HG02938 (cell line): ENCODE measurements at regions not wholly inside any gene's neighbourhood (a gene's known extent, or its start where the extent isn't known, plus 50 kb on each side); places are given as distances from the start of the nearest gene placed in this dataset.

Experiments used
- ATAC-seq: cut with Tn5 transposase; IDR thresholded peaks from one replicate; pipeline ENCODE4 v1.9.1; 2021; ENCODE audit warnings: mild to moderate bottlenecking, moderate library complexity; ENCODE audit not compliant: unreplicated experiment

DNA sequence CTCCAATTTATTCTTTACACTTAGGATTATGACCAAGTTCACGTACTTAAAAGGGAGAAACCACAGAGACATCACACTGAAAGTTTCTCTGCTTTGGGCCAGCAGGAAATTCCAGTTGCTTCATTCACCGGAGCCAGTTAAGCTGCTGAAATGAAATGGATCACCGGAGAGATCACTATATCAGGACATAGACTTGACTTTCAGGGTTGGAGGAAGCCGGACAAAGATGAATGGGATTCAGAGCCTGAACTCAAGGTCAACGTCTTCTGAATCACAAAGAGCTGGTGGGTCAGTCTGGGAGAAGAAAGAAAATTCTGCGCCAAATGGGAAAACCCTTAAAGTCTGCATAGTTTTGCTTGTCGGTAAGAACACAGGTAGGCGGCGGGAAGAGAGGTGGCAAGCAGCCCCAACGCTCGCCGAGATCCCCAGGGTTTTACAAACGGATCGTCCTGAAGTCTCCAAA is 81.9 kb upstream of the CCDC28A start:
- ATAC-seq = no peak

DNA sequence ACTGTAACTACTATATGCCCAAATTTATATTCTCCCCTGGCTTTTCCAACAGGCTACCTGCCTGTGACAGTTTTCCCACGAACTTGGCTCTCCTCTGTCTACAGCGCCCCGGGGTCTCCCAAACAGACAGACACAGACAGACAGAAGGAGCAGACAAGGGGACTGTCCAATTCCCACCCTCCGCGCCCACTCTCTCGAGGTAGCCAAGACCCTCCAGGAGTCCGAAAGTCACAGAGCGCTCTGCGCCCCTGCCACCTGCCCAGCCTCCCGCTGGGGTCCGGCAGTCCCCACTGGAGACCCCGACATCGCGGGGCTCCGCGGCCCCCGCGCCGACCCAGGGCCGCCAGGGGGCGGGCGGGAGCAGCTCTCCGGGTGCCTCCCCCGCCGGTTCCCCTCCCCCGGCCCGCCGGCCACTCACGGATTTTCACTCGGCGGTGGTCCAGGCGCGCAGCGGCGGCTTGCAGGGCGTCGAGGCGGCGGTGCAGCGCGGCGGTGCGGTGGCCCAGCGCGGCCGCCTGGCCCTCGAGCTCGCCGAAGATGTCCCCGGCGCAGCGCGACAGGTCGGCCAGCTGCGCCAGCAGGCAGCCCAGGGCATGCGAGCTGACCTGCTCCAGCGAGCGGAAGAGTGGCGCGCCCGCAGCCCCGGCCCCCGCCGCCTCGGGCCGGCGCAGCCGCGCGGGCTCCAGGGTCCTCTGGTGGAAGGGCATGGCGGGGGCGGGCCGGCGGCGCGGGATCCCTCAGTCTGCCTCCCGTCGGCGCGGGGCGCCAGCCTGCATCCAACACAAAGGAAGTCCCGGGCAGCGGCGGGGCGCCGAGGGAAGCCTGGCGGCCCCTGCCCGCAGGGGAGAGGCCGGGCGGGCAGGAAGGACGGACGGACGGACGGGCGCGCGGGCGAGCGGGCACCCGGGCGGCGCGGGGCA is 81.3 kb upstream of the CCDC28A start:
- peak; percentile 65 for ATAC-seq

DNA sequence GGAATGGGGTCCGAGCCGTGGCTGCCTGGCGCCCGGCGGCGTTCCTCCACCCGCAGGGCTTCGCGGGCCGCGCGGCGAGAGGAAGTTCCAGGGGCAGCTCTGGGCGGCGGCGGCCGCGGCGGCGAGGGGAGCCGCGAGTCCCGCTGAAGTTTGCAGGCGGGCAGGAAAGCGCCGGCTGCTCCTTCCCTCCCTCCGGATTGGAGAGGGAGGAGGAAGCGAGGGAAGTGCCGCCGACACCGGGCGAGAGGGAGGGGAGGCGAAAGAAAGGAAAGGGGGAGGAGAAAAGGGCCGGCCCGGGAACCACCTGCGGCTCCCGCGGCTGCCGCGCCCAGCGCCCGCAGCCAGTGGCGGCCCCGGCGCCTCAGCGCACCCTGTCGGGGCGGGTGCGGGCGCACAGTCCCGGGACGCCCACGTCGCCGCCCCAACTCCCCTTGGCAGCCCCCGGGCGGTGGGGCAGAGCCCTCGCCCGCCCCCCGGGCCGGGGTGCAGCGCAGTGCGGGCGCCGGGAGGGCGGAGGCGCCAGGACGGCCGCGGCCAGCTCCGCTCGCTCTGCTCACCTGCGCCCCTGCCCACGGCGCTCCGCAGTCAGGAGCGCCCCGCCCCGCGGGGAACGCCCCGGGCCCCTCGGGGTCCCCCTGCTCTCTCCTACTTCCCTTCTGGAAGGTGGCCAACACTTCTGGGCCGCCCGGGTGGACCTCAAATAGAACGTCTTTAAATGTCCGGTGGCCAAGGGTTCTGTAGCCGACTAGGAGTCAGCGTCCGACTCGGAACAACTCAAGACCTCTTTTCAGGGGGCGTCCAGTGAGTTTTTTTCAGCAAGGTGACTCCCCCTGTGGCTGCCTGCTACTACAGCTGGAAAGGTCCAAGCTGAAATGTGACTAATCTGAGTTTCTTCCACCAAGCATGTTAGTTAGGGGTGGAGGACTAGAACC is 80.3 kb upstream of the CCDC28A start:
- ATAC-seq = peak; percentile 39

DNA sequence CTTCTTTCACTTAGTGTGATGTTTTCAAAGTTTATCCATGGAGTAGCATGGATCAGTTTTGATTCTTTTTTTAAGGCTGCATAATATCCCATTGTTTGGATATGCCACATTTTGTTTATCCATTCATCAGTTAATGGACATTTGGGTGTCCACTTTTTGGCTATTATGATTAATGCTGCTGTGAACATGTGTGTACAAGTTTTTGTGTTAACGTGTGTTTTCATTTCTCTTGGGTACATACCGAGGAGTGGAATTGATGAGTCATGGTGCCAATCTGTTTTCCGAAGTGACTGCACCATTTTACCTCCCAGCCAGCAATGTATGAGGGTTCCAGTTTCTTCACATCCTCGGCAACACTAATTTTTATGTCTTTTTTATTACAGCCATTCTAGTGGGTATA is 78.4 kb upstream of the CCDC28A start:
- no peak for ATAC-seq

DNA sequence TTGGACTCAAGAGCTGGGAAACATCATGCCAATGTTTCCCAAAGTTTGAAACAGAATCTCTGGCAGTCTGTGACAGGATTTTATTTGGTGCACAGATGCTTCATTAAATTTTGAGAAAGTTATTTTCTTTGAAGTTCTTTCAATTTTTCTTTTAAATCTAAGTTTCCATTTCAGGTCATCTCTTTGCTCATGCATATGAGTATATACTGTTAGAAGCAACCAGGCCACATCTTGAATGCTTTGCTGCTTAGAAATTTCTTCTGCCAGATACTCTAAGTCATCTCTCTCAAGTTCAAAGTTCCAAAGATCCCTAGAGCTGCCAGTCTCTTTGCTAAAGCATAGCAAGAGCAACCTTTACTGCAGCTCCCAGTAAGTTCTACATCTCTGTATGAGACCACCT is 59.1 kb upstream of the CCDC28A start:
- no peak for ATAC-seq

DNA sequence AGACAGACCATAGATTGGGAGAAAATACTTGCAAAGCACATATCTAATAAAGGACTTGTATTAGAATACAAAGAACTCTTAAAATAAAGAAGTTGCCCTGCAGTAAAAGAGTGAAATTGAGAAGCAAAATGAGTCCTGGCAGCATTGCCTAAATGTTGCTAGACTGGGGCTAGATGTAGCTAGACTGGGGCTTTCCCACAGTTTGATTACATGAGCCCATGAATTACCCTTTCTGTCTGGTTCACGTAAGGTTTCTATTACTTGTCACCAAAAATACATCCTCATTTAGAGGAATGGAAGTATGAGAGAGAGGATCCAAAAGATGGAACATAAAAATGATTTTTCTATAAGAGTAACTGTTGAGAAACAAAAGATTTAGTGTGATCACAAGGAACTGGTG is 57.6 kb upstream of the CCDC28A start:
- ATAC-seq = no peak

DNA sequence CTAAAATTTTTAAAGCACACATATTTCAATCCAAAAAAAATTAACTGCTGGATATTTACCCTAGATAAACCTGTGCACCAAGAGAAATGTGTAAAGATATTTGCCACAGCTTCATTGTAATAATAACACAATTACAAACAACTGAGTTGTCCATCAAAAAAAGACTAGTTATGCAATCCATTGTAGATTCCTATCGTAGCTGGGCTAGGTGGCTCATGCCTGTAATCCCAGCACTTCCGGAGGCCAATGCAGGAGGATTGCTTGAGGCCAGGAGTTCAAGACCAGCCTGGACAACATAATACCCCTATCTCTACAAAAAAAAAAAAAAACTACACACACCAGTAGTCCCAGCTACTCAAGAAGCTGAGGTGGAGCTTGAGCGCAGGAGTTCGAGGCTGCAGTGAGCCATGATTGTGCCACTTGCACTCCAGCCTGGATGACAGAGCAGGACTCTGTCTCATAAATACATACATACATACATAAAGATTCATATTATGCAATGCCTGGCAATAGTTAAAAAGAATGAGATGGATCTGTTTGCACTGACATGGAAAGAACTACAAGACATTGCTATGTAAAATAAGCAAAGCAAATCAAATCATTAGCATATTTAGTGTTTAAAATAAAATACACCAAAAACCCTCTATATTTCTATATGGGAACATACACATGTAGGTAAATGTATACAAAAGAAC is 56.5 kb upstream of the CCDC28A start:
- ATAC-seq = no peak

DNA sequence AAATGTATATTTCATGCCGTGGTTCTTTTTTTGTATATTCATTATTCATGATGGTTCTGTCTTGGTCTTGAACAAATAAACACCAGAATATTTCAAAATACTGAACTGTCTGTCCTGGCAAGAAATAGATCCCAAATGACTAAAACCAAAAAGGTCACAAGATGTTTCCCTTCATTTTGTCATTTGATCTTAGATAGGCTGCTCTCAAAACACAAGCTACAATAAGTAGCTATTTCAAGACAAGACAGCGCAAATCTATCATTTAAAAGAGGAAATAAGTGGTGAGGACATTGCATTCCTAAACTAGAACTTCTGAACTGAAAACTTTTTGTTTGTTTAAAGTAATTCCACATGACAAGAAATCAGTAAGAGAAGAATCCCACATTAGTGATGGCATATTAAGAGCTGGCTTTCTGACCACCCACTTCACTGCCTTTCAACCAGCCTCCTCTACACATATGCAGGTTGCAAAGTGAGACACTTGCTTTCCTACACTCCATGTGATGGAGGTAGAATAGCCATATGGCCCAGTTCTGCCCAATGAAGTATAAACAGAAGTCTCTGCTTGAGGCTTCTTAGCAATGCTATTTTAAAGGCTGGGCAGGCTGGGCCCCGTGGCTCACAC is 54.4 kb upstream of the CCDC28A start:
- ATAC-seq = no peak

DNA sequence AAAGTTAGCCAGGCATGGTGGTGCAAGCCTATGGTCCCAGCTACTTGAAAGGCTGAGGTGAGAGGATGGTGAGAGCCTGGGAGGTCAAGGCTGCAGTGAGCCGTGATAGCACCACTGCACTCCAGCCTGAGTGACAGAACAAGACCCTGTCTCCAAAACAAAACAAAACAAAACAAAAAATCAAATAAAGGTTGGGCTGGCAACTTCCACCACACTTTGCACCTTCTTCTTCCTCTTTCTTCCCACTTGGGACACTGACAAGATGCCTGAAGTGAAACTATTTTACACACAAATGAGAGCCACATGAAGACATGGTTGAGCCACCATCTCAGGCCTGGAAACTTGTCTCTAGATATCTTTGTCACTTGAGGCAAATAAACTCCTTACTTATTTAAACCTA is 53.8 kb upstream of the CCDC28A start:
- no peak for ATAC-seq

DNA sequence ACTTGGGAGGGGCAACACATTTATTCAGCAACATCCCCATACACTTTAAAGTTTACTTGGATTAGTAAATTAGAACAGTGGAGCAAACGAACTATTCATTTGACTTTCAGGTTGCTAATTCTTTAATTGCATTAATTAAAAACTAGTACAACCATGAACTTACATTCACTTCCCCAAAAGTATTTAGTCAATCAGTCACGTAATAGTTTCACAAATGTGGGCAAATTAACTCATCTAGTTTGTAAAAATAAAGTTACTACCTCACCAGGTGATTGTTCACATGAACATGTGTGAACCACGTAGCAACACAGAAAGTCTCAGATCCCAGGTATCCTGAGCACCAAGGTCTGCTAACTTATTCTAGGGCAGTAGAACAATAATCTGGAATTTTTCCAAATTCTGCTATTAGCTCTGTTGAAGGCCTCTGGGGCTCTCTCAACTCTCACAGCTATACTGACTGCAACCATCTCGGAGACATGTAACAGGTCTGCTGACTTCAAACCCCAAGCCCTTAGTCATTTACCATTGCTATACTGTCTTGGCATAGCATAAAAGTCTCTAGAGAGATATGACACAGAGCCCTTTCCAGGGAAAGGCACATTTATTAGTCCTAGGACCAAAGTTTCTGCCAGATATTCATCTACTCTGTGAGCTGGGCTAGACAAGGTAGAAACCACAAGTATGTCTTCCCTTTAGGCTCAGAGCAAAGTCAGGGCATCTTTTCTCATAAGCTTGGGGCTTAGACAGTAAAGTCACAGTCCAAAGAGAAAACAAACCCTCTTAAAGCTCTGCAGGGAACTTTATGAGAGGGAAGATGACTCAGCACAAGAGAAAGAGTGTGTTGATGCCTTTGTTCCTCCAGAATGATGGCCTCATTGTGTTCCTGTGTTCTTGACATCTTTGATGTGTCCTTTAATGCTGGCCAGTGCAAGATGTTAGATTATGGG is 50.9 kb upstream of the CCDC28A start:
- peak; percentile 54 for ATAC-seq
